Aorta (tissue), 5 donors: ENCODE measurements at regions not wholly inside any gene's neighbourhood (a gene's known extent, or its start where the extent isn't known, plus 50 kb on each side); places are given as distances from the start of the nearest gene placed in this dataset.

Experiments
- ATAC-seq: fragments of 200-7000 bp; cut with Tn5 transposase; one replicate; pipeline ENCODE4 v1.9.1; 2022; ENCODE audit warnings: moderate library complexity; ENCODE audit not compliant: low FRiP score
- DNase-seq, 2 donors: peaks; one replicate each; pipeline ENCODE4 v3.0.0-alpha.2; 2020
- H3K27ac ChIP-seq, 2 donors: one replicate each; pipeline ENCODE4 v1.5.1; 2013; ENCODE audit warnings: low read length in 2 of 2, mild to moderate bottlenecking in 2 of 2, moderate library complexity in 2 of 2, control low read depth in 1 of 2, inconsistent platforms in 1 of 2, low read depth in 1 of 2
- H3K27me3 ChIP-seq, 2 donors: one replicate each; pipeline ENCODE4 v1.6.1; 2013; ENCODE audit warnings: control low read depth in 1 of 2, low read length in 1 of 2, mild to moderate bottlenecking in 1 of 2, moderate library complexity in 1 of 2; ENCODE audit not compliant: insufficient read depth in 2 of 2, control insufficient read depth in 1 of 2
- H3K36me3 ChIP-seq, 2 donors: one replicate each; pipeline ENCODE4 v1.6.1; 2013; ENCODE audit warnings: control low read depth in 1 of 2, low read length in 1 of 2, mild to moderate bottlenecking in 1 of 2; ENCODE audit not compliant: insufficient read depth in 2 of 2, control insufficient read depth in 1 of 2
- H3K4me1 ChIP-seq, 2 donors: one replicate each; pipeline ENCODE4 v1.6.1; 2013; ENCODE audit warnings: low read length in 2 of 2, control low read depth in 1 of 2, mild to moderate bottlenecking in 1 of 2, moderate library complexity in 1 of 2; ENCODE audit not compliant: insufficient read depth in 2 of 2, control insufficient read depth in 1 of 2
- H3K4me3 ChIP-seq, 2 donors: one replicate each; pipeline ENCODE4 v1.5.1; 2013; ENCODE audit warnings: low read length in 2 of 2, control low read depth in 1 of 2, mild to moderate bottlenecking in 1 of 2
- H3K9me3 ChIP-seq: one replicate; pipeline ENCODE4 v1.6.1; 2013; ENCODE audit warnings: mild to moderate bottlenecking, low read length; ENCODE audit not compliant: control insufficient read depth
- WGBS, 2 donors: extraction: QIAGEN DNeasy Blood & Tissue Kit; methylation state at CpG; one replicate each; pipeline ENCODE4 v1.1.7; 2013; 5-methylcytosine and 5-hydroxymethylcytosine counted together
- intact Hi-C, 2 donors: fragments of 100-400 bp; cut with DNase I; formaldehyde crosslinking; loops; one replicate each; pipeline versions ENCODE4 v1.14.2 to v1.15.0; 2022
- donor health status: healthy with polysubstance abuse.
- donor health status: Bipolar disorder and iron deficiency.
- donor health status: DM: no; HTN: no; CAD: no.
- donor health status: DM: no; HTN: no; CAD: no.
- donor health status: DM: yes; HTN: yes; CAD: no.

GRCh38 chr15:38150794-38151193 is 101.8 kb upstream of the SPRED1 start:
- H3K4me3 ChIP-seq = no peak overlapping the region
- peaks cover 2% of the 10 kb centered on the region for H3K9me3 ChIP-seq
- ATAC-seq (no peak), DNase-seq (no peak)
- no peak overlapping the region for H3K27ac ChIP-seq
- intact Hi-C loops = no loop called here
- no peaks in the 10 kb centered on the region for H3K36me3 ChIP-seq
- 80 to 81% methylated on average over 2 of the region's 2 CpGs for WGBS, 2 donors
- H3K27me3 ChIP-seq = no peaks in the 10 kb centered on the region
- H3K4me1 ChIP-seq = no peaks in the 10 kb centered on the region

DNA sequence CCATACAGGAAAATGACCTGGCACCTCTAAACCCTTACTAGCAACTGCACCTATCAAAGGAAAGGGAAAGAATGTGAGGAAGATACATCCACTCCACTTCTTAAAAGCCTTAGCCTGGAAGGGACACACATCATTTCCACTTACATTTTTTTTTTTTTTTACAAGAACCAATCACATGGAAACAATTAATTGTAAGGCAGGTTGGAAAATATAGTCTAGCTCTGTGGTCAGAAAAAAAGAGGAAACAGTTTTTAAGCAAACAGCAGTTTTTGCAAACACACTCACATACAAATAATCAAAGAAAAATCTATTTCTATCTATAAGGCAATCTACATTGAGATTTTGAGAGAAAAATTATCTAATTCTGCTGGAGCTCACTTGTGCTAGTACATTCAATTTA is 98.9 kb upstream of the SPRED1 start:
- Histone ChIP-seq H3K9me3 (peaks cover 2% of the 10 kb centered on the region), H3K4me3 (no peak overlapping the region), H3K27me3 (no peaks in the 10 kb centered on the region), H3K4me1 (no peaks in the 10 kb centered on the region), H3K27ac (no peak overlapping the region), H3K36me3 (no peaks in the 10 kb centered on the region)
- DNase-seq (no peak), ATAC-seq (no peak)
- intact Hi-C loops = no loop called here

DNA sequence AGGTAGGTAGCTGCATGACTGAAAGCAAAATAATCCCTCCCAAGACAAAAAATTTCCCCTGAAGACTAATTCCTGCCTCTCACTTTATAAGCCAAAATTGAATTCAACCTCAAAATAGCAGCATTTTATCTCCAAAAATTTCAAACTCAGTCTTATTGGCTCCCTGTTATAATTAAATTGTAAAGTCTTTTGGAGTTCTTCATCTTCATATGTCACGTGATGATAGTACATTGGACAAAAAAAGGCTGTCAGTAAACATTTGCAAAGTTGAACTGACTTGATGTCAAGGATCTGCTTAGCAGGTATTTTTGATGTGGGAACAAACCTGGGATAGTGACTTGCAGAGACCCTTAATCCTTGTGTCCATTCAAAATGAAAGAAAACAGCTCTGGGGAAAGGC is 98.4 kb upstream of the SPRED1 start:
- Histone ChIP-seq H3K36me3 (no peaks in the 10 kb centered on the region), H3K4me3 (no peak overlapping the region), H3K9me3 (peaks cover 2% of the 10 kb centered on the region), H3K4me1 (no peaks in the 10 kb centered on the region), H3K27ac (no peak overlapping the region), H3K27me3 (no peaks in the 10 kb centered on the region)
- WGBS, 2 donors = 79 to 85% methylated on average over 1 of the region's 1 CpG
- intact Hi-C loops = no loop called here
- DNase-seq (no peak), ATAC-seq (no peak)

- Histone ChIP-seq H3K36me3 (no peaks in the 10 kb centered on the region), H3K9me3 (peaks cover 2% of the 10 kb centered on the region), H3K27me3 (no peaks in the 10 kb centered on the region), H3K4me1 (no peaks in the 10 kb centered on the region), H3K4me3 (no peak overlapping the region), H3K27ac (no peak overlapping the region)
- intact Hi-C loops = no loop called here
- ATAC-seq = no peak
- 77 to 81% methylated on average over 3 of the region's 3 CpGs for WGBS, 2 donors
- DNase-seq = no peak
These were observed 97.8 kb upstream of the SPRED1 start for GRCh38 chr15:38154837-38155236.

DNA sequence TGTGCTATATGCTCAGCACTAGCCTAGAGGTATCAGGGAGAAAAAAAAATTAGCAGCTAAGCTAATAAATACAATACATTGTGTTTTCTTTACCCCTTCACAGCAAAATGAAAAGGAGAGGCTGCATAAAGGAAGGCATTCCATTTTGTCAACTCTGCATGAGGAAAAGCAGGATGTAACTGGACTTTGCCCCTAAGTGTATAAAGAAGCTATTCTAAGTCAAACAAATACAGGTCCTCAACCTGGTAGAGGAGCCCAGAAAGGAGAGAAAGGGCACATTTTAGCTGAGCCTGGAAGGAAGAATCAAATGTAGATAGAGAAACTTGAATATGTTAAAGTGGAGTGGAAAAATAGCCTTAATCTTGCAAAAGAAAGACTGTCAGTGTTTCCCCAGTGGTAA is 89.0 kb upstream of the SPRED1 start:
- no peak overlapping the region for H3K4me3 ChIP-seq
- intact Hi-C loops = no loop called here
- ATAC-seq = no peak
- no peaks in the 10 kb centered on the region for H3K4me1 ChIP-seq
- no peaks in the 10 kb centered on the region for H3K9me3 ChIP-seq
- no peaks in the 10 kb centered on the region for H3K36me3 ChIP-seq
- no peak overlapping the region for H3K27ac ChIP-seq
- DNase-seq = no peak
- no peaks in the 10 kb centered on the region for H3K27me3 ChIP-seq

DNA sequence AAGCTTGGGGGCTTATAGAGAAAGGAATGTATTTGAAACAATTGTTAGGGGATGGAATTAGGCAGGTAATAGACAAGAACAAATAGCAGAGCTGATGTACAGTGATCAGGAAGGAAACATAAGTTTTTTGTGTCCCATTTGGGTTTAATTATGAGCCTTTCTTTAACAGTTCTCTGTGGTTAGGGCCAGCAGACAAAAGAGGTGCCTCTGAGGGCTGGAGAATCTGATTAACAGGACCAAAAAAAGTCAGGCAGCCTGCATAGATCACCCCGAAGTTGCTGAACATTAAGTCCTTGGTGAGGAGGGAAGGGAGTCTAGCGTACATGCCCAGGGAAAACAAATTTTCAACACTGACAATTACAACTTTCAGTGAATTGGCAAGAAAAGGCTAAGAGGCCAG is 88.6 kb upstream of the SPRED1 start:
- Histone ChIP-seq H3K27me3 (no peaks in the 10 kb centered on the region), H3K9me3 (no peaks in the 10 kb centered on the region), H3K4me1 (no peaks in the 10 kb centered on the region), H3K36me3 (no peaks in the 10 kb centered on the region), H3K27ac (no peak overlapping the region), H3K4me3 (no peak overlapping the region)
- ATAC-seq = no peak
- WGBS, 2 donors = 52 to 57% methylated on average over 2 of the region's 2 CpGs
- no peak for DNase-seq
- intact Hi-C loops = no loop called here

DNA sequence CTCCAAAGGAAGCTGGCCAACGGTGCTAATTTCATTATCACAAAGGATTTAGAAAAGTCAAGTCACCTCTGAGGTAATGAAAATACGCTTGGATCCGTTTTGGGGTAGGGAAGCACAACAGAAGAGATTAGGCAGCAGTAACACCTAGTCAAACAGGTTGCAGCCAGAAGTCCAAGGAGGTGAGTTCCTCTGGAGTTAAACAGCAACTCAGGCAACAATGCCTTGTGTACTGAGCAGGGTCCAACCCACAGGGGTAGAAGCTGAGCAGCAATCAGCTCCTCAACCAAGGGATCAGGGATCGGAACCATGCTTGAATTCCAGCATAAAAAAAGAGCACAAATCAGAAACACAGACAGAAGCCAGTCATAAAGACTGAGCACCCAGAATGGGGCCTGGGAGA is 88.1 kb upstream of the SPRED1 start:
- H3K36me3 ChIP-seq = no peaks in the 10 kb centered on the region
- no peaks in the 10 kb centered on the region for H3K9me3 ChIP-seq
- ATAC-seq (no peak), DNase-seq (no peak)
- no peaks in the 10 kb centered on the region for H3K4me1 ChIP-seq
- intact Hi-C loops = no loop called here
- no peaks in the 10 kb centered on the region for H3K27me3 ChIP-seq
- 64 to 70% methylated on average over 4 of the region's 4 CpGs for WGBS, 2 donors
- no peak overlapping the region for H3K4me3 ChIP-seq
- H3K27ac ChIP-seq = no peak overlapping the region

GRCh38 chr15:38168467-38169070 is 84.1 kb upstream of the SPRED1 start:
- no peak overlapping the region for H3K27ac ChIP-seq
- no peak overlapping the region for H3K4me3 ChIP-seq
- ATAC-seq (no peak), DNase-seq (no peak)
- 46 to 56% methylated on average over 2 of the region's 2 CpGs for WGBS, 2 donors
- H3K4me1 ChIP-seq = no peaks in the 10 kb centered on the region
- intact Hi-C loops = no loop called here
- H3K27me3 ChIP-seq = no peaks in the 10 kb centered on the region
- H3K9me3 ChIP-seq = no peaks in the 10 kb centered on the region
- H3K36me3 ChIP-seq = no peaks in the 10 kb centered on the region

DNA sequence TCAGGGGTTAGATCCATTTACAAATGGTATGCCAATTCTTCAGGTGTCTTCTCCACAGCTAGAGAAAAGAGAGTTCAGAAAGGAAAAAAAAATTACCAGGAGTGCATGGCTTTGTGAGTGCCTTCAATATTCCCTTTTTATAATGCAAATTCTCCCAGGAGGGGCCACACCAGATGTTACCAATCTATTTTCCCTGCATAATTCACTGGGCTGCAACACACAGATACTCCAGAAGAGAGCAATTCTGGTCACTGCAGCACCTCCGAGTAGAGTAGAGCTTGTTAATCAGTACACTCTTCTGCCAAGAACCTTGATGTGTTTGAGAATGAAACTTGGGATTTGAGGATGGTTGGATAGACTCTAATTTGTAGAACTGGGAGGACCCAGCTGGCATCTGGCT is 80.7 kb upstream of the SPRED1 start:
- 54 to 59% methylated on average over 1 of the region's 1 CpG for WGBS, 2 donors
- no peaks in the 10 kb centered on the region for H3K27me3 ChIP-seq
- H3K4me1 ChIP-seq = no peaks in the 10 kb centered on the region
- no peak for DNase-seq
- H3K4me3 ChIP-seq = no peak overlapping the region
- no peaks in the 10 kb centered on the region for H3K9me3 ChIP-seq
- H3K36me3 ChIP-seq = no peaks in the 10 kb centered on the region
- intact Hi-C loops = no loop called here
- no peak for ATAC-seq
- H3K27ac ChIP-seq = no peak overlapping the region
